ENCODE measurements at regions not wholly inside any gene's neighbourhood (a gene's known extent, or its start where the extent isn't known, plus 50 kb on each side); places are given as distances from the start of the nearest gene placed in this dataset.

DNA sequence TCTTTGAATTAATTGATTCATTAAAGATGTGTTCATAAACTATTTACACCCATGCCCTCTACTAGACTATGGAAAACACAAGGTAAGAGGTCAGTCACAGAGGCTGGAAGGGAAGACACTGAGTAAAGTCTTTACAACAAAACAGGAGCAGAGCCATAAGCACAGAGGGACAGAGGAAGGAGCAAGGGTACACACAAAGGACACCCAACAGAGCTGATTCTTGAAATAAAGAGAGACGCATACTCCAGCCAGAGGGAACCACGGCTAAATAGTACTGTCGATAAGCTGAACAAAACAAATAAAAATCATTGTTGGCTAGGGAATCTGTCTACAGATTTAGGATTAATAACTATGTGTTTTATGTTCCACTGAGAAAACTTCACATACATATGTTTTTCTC lies 289.2 kb downstream of the EFNB2 start:
- Histone ChIP-seq H3K4me1 (ENCODE audit: control insufficient read depth, insufficient read depth, low read length) (no peaks in the 10 kb centered on the region), H3K36me3 (ENCODE audit: control insufficient read depth in 2 of 2, insufficient read depth in 2 of 2, low read length in 2 of 2) (no peaks in the 10 kb centered on the region), H3K27me3 (ENCODE audit: control insufficient read depth in 1 of 2, insufficient read depth in 2 of 2, low read length in 2 of 2) (no peaks in the 10 kb centered on the region), H3K9ac (ENCODE audit: low read length in 2 of 2) (no peak overlapping the region), H3K27ac (ENCODE audit: low read length) (no peak overlapping the region), H3K9me3 (ENCODE audit: control insufficient read depth in 2 of 2, low read length in 2 of 2) (no peaks in the 10 kb centered on the region), H3K4me3 (ENCODE audit: low read length in 2 of 2) (no peak overlapping the region)

DNA sequence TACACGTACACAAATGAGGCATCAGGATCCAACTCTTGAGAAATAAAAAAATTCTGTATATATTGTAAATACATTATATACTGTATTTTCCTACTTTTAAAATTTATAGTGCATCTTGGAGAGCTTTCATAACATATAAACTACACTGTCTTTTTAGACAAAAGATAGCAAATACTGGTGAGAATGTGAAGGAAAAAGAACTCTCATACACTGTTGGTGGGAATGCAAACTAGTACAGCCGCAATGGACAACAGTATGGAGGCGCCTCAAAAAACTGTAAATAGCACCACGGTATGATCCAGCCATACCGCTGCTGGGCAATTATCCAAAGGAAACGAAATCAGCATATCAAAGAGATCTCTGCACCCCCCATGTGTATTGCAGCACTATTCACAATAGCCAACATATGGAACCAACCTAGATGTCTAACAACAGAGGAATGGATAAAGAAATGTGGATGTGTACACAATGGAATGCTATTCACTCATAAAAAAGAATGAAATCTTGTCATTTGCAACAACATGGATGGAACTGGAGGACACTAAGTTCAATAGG lies 292.4 kb downstream of the EFNB2 start:
- Histone ChIP-seq H3K9me3 (ENCODE audit: control insufficient read depth in 2 of 2, low read length in 2 of 2) (no peaks in the 10 kb centered on the region), H3K27me3 (ENCODE audit: control insufficient read depth in 1 of 2, insufficient read depth in 2 of 2, low read length in 2 of 2) (no peaks in the 10 kb centered on the region), H3K27ac (ENCODE audit: low read length) (no peak overlapping the region), H3K4me1 (ENCODE audit: control insufficient read depth, insufficient read depth, low read length) (no peaks in the 10 kb centered on the region), H3K4me3 (ENCODE audit: low read length in 2 of 2) (no peak overlapping the region), H3K36me3 (ENCODE audit: control insufficient read depth in 2 of 2, insufficient read depth in 2 of 2, low read length in 2 of 2) (no peaks in the 10 kb centered on the region), H3K9ac (ENCODE audit: low read length in 2 of 2) (no peak overlapping the region)

DNA sequence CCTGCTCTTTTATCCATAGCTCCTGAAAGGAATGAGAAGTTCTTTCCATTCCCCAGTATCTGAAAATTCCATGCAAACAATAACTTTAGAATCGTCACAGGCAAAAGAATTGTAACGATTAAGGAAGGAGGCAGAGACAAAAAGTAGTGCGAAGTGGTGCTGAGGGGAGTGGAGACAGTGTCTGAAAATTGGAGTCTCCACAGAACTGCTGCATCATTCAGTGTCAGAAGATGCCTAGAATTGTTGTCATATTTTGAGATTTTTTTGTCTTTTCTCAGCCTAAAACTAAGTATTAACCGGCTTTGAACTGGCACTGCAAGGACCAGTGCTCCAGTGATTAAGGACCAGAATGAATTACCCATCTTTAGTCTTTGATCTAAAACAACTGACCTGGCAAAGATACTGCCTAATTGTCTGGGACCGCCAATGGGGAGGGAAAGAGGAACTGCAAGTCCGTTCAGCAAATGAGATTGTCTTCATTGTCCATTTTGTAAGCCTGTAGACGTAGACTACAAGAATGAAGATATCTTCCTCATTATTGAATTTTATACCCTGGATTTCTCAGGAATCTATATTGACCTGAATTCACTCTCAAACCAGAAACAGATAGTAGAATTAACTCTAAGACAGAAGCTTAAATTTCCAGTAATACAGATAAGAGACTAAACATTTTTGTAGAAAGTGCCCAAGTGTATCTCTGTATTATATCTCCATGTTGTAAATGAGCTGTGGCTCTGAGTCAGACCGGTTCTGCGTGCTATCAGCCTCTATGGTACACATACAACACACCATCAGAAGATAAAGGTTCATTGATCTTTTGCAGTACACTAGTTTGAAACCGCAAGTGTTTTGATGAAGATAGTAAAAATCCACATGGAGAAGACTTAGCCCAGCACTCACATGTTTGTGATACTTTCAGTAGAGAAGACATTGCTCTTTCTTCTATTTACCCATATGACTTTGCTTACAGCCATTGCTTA lies 293.2 kb downstream of the EFNB2 start:
- Histone ChIP-seq H3K27ac (ENCODE audit: low read length) (no peak overlapping the region), H3K27me3 (ENCODE audit: control insufficient read depth in 1 of 2, insufficient read depth in 2 of 2, low read length in 2 of 2) (no peaks in the 10 kb centered on the region), H3K4me3 (ENCODE audit: low read length in 2 of 2) (no peak overlapping the region), H3K36me3 (ENCODE audit: control insufficient read depth in 2 of 2, insufficient read depth in 2 of 2, low read length in 2 of 2) (no peaks in the 10 kb centered on the region), H3K9ac (ENCODE audit: low read length in 2 of 2) (no peak overlapping the region), H3K4me1 (ENCODE audit: control insufficient read depth, insufficient read depth, low read length) (no peaks in the 10 kb centered on the region), H3K9me3 (ENCODE audit: control insufficient read depth in 2 of 2, low read length in 2 of 2) (no peaks in the 10 kb centered on the region)

DNA sequence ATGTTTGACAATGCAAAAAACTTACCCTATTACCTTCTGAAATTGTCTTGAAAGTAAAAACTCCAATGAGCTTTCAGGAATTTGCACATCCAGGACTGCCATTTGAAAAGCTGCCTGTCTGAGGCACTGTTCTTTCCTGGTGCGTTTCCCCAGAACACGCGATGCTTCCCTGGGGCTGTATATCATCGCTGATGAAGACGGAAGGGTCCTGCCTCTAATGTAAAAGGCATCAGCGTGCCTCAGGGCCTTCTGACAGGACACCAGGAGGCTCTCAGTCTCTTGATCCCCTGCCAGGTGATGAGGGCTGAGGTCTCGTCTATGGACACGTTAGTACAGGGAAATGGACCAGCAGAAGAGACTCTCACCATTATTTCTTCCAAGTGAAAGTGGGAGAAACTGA lies 296.8 kb downstream of the EFNB2 start:
- no peak overlapping the region for H3K4me3 ChIP-seq (ENCODE audit: low read length in 2 of 2)
- no peaks in the 10 kb centered on the region for H3K36me3 ChIP-seq (ENCODE audit: control insufficient read depth in 2 of 2, insufficient read depth in 2 of 2, low read length in 2 of 2)
- H3K27me3 ChIP-seq (ENCODE audit: control insufficient read depth in 1 of 2, insufficient read depth in 2 of 2, low read length in 2 of 2): no peaks in the 10 kb centered on the region
- H3K27ac ChIP-seq (ENCODE audit: low read length): no peak overlapping the region
- H3K9me3 ChIP-seq (ENCODE audit: control insufficient read depth in 2 of 2, low read length in 2 of 2): no peaks in the 10 kb centered on the region
- no peak overlapping the region for H3K9ac ChIP-seq (ENCODE audit: low read length in 2 of 2)
- H3K4me1 ChIP-seq (ENCODE audit: control insufficient read depth, insufficient read depth, low read length): no peaks in the 10 kb centered on the region

DNA sequence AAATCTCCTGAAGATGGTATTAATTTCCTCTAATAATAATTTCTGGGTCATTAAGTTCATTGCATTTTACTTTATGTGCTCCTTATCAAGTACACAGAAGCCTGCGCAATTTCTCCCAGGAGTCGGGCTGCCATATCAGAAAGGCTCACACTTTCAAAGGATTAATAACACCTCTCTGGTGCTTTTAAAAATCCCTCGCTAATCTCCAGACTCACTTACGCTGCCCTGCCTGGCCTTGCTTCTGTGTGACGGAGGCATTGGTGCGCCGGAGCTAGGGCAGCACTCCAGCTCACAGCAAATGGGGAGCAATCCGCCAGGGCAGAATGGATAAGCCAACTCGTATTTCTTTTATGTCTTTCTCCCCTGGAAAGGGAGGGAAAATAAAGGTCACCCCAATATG lies 300.8 kb downstream of the EFNB2 start:
- Histone ChIP-seq H3K27ac (ENCODE audit: low read length) (no peak overlapping the region), H3K4me3 (ENCODE audit: low read length in 2 of 2) (no peak overlapping the region), H3K27me3 (ENCODE audit: control insufficient read depth in 1 of 2, insufficient read depth in 2 of 2, low read length in 2 of 2) (no peaks in the 10 kb centered on the region), H3K4me1 (ENCODE audit: control insufficient read depth, insufficient read depth, low read length) (no peaks in the 10 kb centered on the region), H3K36me3 (ENCODE audit: control insufficient read depth in 2 of 2, insufficient read depth in 2 of 2, low read length in 2 of 2) (no peaks in the 10 kb centered on the region), H3K9ac (ENCODE audit: low read length in 2 of 2) (no peak overlapping the region), H3K9me3 (ENCODE audit: control insufficient read depth in 2 of 2, low read length in 2 of 2) (no peaks in the 10 kb centered on the region)

DNA sequence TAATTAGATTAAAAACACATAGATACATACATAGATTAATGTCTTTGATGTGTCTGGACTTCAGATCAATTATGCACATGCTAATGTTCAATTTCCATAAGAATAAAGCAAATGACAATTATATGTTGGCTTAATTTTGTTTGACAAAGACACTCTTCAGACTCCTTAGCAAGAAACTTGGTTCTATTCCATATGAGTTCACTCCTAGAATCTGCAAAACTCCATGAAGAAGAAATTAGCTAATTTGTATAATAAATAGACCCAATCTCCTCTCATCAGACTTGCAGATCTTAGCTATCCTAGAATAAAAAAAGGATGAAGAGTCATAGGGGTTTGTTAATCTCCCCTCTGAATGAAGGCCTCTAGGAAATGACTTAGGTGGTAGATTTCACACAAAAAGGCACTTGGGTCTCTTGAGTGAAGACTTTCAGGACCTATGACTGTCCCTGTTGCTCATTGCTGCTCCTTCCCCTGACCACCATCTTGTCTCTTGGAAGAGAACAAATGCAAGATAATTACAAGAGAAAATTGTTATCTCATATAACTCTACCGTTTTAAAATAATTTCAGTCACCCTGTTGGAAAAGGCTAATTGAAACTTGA lies 302.2 kb downstream of the EFNB2 start:
- Histone ChIP-seq H3K9ac (ENCODE audit: low read length in 2 of 2) (no peak overlapping the region), H3K9me3 (ENCODE audit: control insufficient read depth in 2 of 2, low read length in 2 of 2) (no peaks in the 10 kb centered on the region), H3K36me3 (ENCODE audit: control insufficient read depth in 2 of 2, insufficient read depth in 2 of 2, low read length in 2 of 2) (no peaks in the 10 kb centered on the region), H3K27me3 (ENCODE audit: control insufficient read depth in 1 of 2, insufficient read depth in 2 of 2, low read length in 2 of 2) (no peaks in the 10 kb centered on the region), H3K27ac (ENCODE audit: low read length) (no peak overlapping the region), H3K4me3 (ENCODE audit: low read length in 2 of 2) (no peak overlapping the region), H3K4me1 (ENCODE audit: control insufficient read depth, insufficient read depth, low read length) (no peaks in the 10 kb centered on the region)

DNA sequence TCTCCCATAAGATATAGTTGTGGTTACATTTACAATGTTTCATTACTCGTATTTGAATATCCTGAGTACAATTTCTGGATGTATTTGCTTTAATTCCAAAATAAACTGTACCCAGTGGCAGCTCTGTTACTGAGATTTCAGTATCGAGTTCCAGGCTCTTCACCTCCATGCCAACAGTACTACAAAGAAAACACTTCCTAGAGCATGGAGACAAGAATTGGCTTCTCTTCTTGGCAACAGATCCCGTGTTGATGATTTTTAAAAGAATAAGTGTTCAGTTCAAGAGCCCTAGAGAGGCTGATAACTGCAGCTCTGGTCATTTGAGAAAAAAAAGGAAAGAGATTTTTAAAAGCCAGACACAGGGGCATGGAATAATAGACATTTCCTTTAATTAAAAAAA lies 302.8 kb downstream of the EFNB2 start:
- Histone ChIP-seq H3K27ac (ENCODE audit: low read length) (no peak overlapping the region), H3K36me3 (ENCODE audit: control insufficient read depth in 2 of 2, insufficient read depth in 2 of 2, low read length in 2 of 2) (no peaks in the 10 kb centered on the region), H3K27me3 (ENCODE audit: control insufficient read depth in 1 of 2, insufficient read depth in 2 of 2, low read length in 2 of 2) (no peaks in the 10 kb centered on the region), H3K9ac (ENCODE audit: low read length in 2 of 2) (no peak overlapping the region), H3K4me3 (ENCODE audit: low read length in 2 of 2) (no peak overlapping the region), H3K4me1 (ENCODE audit: control insufficient read depth, insufficient read depth, low read length) (no peaks in the 10 kb centered on the region), H3K9me3 (ENCODE audit: control insufficient read depth in 2 of 2, low read length in 2 of 2) (no peaks in the 10 kb centered on the region)

DNA sequence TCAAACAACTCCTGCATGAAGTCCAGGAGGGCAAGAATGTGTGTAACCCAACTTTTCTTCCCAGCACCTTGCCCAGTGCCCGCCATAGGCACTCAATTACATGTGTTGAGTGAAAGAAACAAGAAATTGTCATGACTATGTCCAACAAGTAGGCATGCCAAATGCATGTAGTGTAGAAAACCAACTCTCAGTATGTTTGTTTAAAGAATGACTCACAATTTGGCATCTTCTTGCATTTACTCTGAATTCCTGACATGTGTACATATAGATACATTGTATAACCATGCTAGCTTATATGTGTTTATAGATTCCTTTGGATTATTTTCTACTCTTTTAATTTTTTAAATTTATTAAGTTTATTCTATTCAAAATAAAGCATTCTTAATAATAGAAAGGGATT lies 305.0 kb downstream of the EFNB2 start:
- Histone ChIP-seq H3K27ac (ENCODE audit: low read length) (no peak overlapping the region), H3K36me3 (ENCODE audit: control insufficient read depth in 2 of 2, insufficient read depth in 2 of 2, low read length in 2 of 2) (no peaks in the 10 kb centered on the region), H3K9me3 (ENCODE audit: control insufficient read depth in 2 of 2, low read length in 2 of 2) (no peaks in the 10 kb centered on the region), H3K27me3 (ENCODE audit: control insufficient read depth in 1 of 2, insufficient read depth in 2 of 2, low read length in 2 of 2) (no peaks in the 10 kb centered on the region), H3K4me1 (ENCODE audit: control insufficient read depth, insufficient read depth, low read length) (no peaks in the 10 kb centered on the region), H3K9ac (ENCODE audit: low read length in 2 of 2) (no peak overlapping the region), H3K4me3 (ENCODE audit: low read length in 2 of 2) (no peak overlapping the region)

DNA sequence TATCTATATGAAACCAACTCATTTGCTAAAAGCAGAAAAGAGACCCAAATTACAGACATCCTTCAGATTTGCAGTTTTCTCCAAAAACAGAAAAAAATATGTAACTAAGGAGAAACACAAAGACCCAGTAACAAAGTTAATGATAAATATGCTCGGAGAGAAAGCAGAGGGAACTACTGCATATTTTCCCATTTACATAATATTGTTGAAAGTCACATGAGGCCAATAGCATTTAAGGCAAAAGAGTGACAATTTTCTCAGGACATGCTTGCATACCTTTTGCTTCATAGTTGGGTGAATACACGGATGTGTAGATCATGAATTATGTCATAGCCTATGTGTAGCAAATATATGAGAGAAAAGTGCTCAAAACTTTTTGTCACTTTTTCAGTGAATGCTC lies 310.3 kb downstream of the EFNB2 start:
- Histone ChIP-seq H3K27ac (ENCODE audit: low read length) (no peak overlapping the region), H3K4me1 (ENCODE audit: control insufficient read depth, insufficient read depth, low read length) (no peaks in the 10 kb centered on the region), H3K9me3 (ENCODE audit: control insufficient read depth in 2 of 2, low read length in 2 of 2) (no peaks in the 10 kb centered on the region), H3K27me3 (ENCODE audit: control insufficient read depth in 1 of 2, insufficient read depth in 2 of 2, low read length in 2 of 2) (no peaks in the 10 kb centered on the region), H3K9ac (ENCODE audit: low read length in 2 of 2) (no peak overlapping the region), H3K4me3 (ENCODE audit: low read length in 2 of 2) (no peak overlapping the region), H3K36me3 (ENCODE audit: control insufficient read depth in 2 of 2, insufficient read depth in 2 of 2, low read length in 2 of 2) (no peaks in the 10 kb centered on the region)

DNA sequence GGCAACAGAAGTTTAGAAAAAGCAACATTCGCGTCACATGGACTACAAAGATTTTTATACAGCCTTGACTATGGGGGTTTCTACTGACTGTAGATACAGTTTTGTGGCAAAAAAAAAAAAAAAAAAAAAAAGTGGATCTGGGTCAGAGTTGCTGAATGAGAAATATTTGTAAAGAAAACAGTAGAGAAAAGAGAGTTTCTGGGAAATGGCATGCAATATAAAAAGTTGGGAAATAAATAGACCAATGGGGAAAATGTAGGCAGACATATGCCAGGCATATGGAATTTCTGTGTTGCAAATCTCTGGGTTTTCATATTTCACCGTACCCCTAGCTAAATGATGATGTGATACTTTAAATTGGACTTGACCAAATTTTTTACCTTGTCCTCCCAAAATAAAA lies 315.3 kb downstream of the EFNB2 start:
- Histone ChIP-seq H3K27ac (ENCODE audit: low read length) (no peak overlapping the region), H3K9ac (ENCODE audit: low read length in 2 of 2) (no peak overlapping the region), H3K4me3 (ENCODE audit: low read length in 2 of 2) (no peak overlapping the region)

More for the DNA sequence above, 315.3 kb downstream of the EFNB2 start:
- Histone ChIP-seq H3K4me1 (ENCODE audit: control insufficient read depth, insufficient read depth, low read length) (no peaks in the 10 kb centered on the region), H3K9me3 (ENCODE audit: control insufficient read depth in 2 of 2, low read length in 2 of 2) (no peaks in the 10 kb centered on the region), H3K27me3 (ENCODE audit: control insufficient read depth in 1 of 2, insufficient read depth in 2 of 2, low read length in 2 of 2) (no peaks in the 10 kb centered on the region), H3K36me3 (ENCODE audit: control insufficient read depth in 2 of 2, insufficient read depth in 2 of 2, low read length in 2 of 2) (no peaks in the 10 kb centered on the region)
